GM12865 (cell line): ENCODE measurements at regions not wholly inside any gene's neighbourhood (a gene's known extent, or its start where the extent isn't known, plus 50 kb on each side); places are given as distances from the start of the nearest gene placed in this dataset.
"Not testable (repeated sequence)": the region's sequence is repeated elsewhere in the genome, so short reads cannot be mapped to it uniquely, and the experiment has no call there.

Experiments
- DNase-seq: peaks from one replicate; pipeline ENCODE4 v3.0.0; 2010; ENCODE audit warnings: low read depth
- H3K4me3 ChIP-seq: 2 replicates; pipeline ENCODE4 v1.5.1; 2011; ENCODE audit warnings: mild to moderate bottlenecking, low read depth, low read length, control low read depth
- CTCF ChIP-seq: IDR thresholded peaks from 2 replicates; pipeline ENCODE4 v1.5.1; 2011; ENCODE audit warnings: low read length, control low read depth, low read depth, inconsistent platforms; ENCODE audit not compliant: insufficient read depth; ENCODE audit errors: missing control alignments

- DNase-seq: no peak
- no peak overlapping the region for H3K4me3 ChIP-seq
- no peak for TF ChIP-seq CTCF
These were observed 124.6 kb upstream of the CDK13 start for GRCh38 chr7:39825401-39825980.

- no peak for DNase-seq
- no peak for TF ChIP-seq CTCF
These were observed 123.9 kb upstream of the CDK13 start for GRCh38 chr7:39826166-39826565.

GRCh38 chr7:39827571-39827970 lies 122.5 kb upstream of the CDK13 start:
- no peak overlapping the region for H3K4me3 ChIP-seq
- no peak for TF ChIP-seq CTCF
- DNase-seq: no peak

More at GRCh38 chr7:39826166-39826565, 123.9 kb upstream of the CDK13 start:
- H3K4me3 ChIP-seq: no peak overlapping the region

GRCh38 chr7:39829028-39829427 lies 121.0 kb upstream of the CDK13 start:
- no peak for TF ChIP-seq CTCF
- DNase-seq: no peak
- no peak overlapping the region for H3K4me3 ChIP-seq

- H3K4me3 ChIP-seq: no peak overlapping the region
- TF ChIP-seq CTCF: no peak
- DNase-seq: no peak
These were observed 117.5 kb upstream of the CDK13 start for GRCh38 chr7:39832519-39833085.

GRCh38 chr7:39833180-39833799 lies 116.8 kb upstream of the CDK13 start:
- not testable (repeated sequence) for H3K4me3 ChIP-seq
- peak; percentile 21 for DNase-seq

- not testable (repeated sequence) for H3K4me3 ChIP-seq, DNase-seq
These were observed 116.0 kb upstream of the CDK13 start for GRCh38 chr7:39833865-39834634.
